ENCODE measurements at regions not wholly inside any gene's neighbourhood (a gene's known extent, or its start where the extent isn't known, plus 50 kb on each side); places are given as distances from the start of the nearest gene placed in this dataset.

DNA sequence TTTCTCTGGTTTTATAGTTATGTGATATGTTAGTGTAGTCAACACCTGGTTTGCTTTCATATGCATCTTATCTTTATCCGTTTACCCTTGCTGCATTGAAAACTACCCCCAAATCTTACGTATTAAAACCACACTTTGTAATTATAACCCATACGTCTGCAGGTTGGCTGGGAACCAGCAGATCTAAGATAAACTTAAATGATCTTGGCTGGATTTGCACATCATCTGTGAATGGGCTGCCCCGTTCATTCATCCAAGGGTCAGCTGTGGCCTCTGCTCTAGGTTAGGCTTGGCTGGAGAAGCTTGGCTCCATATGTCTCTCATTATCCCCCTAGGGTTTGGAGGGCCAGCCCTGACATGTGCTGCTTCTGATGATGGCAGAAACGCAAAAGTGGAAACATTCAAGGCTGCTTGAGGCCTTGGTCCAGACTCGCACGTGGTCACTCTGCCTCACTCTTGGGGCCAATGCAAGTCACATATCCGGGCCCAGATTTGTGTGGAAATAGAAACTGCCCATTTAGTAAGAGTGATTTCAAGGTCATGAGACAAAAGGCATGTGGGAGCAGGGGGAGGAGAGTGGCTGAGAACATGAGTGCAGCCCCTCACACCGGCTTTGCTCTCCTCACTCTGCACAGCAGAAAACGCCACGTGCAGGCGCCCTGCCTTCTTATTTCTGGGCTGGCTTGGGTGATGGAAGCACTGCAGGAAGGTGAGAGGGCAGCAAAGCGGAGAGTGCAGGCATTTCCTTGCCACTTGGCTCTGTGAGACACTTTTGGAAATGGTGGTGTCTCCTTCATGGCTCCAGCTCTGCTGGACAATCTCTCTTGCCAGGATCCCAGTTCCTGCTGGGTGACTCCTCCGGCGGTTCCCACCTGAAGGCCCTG, 553.8 kb downstream of the GLRX3 start:
- no peak for DNase-seq (ENCODE audit: low spot score)
- ATAC-seq (ENCODE audit: low FRiP score), result no peak

GRCh38 chr10:130691776-130692175, 555.6 kb downstream of the GLRX3 start:
- no peak for DNase-seq (ENCODE audit: low spot score)
- TF ChIP-seq CTCF (IDR thresholded peaks at IDR 0.05), result no peak
- no peak for ATAC-seq (ENCODE audit: low FRiP score)

More for the DNA sequence above, 553.8 kb downstream of the GLRX3 start:
- no peak for TF ChIP-seq CTCF (IDR thresholded peaks at IDR 0.05)

- no peak for DNase-seq (ENCODE audit: low spot score)
- no peak for ATAC-seq (ENCODE audit: low FRiP score)
- TF ChIP-seq CTCF (IDR thresholded peaks at IDR 0.05), result no peak
These were observed 560.7 kb downstream of the GLRX3 start for GRCh38 chr10:130696870-130697269.

- DNase-seq (ENCODE audit: low spot score) (no peak), ATAC-seq (ENCODE audit: low FRiP score) (no peak)
- no peak for TF ChIP-seq CTCF (IDR thresholded peaks at IDR 0.05)
These were observed 571.3 kb downstream of the GLRX3 start for GRCh38 chr10:130707389-130707979.

- ATAC-seq (ENCODE audit: low FRiP score) (no peak), DNase-seq (ENCODE audit: low spot score) (no peak)
- TF ChIP-seq CTCF (IDR thresholded peaks at IDR 0.05), result no peak
These were observed 572.4 kb downstream of the GLRX3 start for GRCh38 chr10:130708465-130709070.

GRCh38 chr10:130709415-130709814, 573.2 kb downstream of the GLRX3 start:
- DNase-seq (ENCODE audit: low spot score) (no peak), ATAC-seq (ENCODE audit: low FRiP score) (no peak)
- TF ChIP-seq CTCF (IDR thresholded peaks at IDR 0.05), result no peak
